ENCODE measurements at regions not wholly inside any gene's neighbourhood (a gene's known extent, or its start where the extent isn't known, plus 50 kb on each side); places are given as distances from the start of the nearest gene placed in this dataset.

- Histone ChIP-seq H3K4me3 (ENCODE audit: low read length) (no peak overlapping the region), H3K4me1 (ENCODE audit: insufficient read depth, low read length) (no peaks in the 10 kb centered on the region), H3K36me3 (ENCODE audit: insufficient read depth, low read depth, low read length) (no peaks in the 10 kb centered on the region), H3K27ac (ENCODE audit: low read length) (no peak overlapping the region), H3K9me3 (ENCODE audit: insufficient read depth, low read depth, low read length) (no peaks in the 10 kb centered on the region), H3K27me3 (ENCODE audit: insufficient read depth, low read length) (no peaks in the 10 kb centered on the region), H3K9ac (ENCODE audit: low read depth, low read length) (no peak overlapping the region)
Measured at GRCh38 chr7:41328544-41328943, 374.3 kb downstream of the INHBA start.

- Histone ChIP-seq H3K9ac (ENCODE audit: low read depth, low read length) (no peak overlapping the region), H3K27ac (ENCODE audit: low read length) (no peak overlapping the region), H3K9me3 (ENCODE audit: insufficient read depth, low read depth, low read length) (no peaks in the 10 kb centered on the region), H3K36me3 (ENCODE audit: insufficient read depth, low read depth, low read length) (no peaks in the 10 kb centered on the region), H3K4me3 (ENCODE audit: low read length) (no peak overlapping the region), H3K4me1 (ENCODE audit: insufficient read depth, low read length) (no peaks in the 10 kb centered on the region), H3K27me3 (ENCODE audit: insufficient read depth, low read length) (no peaks in the 10 kb centered on the region)
Measured at GRCh38 chr7:41328131-41328530, 374.8 kb downstream of the INHBA start.

GRCh38 chr7:41326616-41327015 is 376.3 kb downstream of the INHBA start:
- no peaks in the 10 kb centered on the region for H3K36me3 ChIP-seq (ENCODE audit: insufficient read depth, low read depth, low read length)
- no peaks in the 10 kb centered on the region for H3K4me1 ChIP-seq (ENCODE audit: insufficient read depth, low read length)
- H3K9me3 ChIP-seq (ENCODE audit: insufficient read depth, low read depth, low read length), result no peaks in the 10 kb centered on the region
- no peak overlapping the region for H3K27ac ChIP-seq (ENCODE audit: low read length)
- H3K27me3 ChIP-seq (ENCODE audit: insufficient read depth, low read length), result no peaks in the 10 kb centered on the region
- no peak overlapping the region for H3K4me3 ChIP-seq (ENCODE audit: low read length)
- H3K9ac ChIP-seq (ENCODE audit: low read depth, low read length), result no peak overlapping the region

- Histone ChIP-seq H3K27me3 (ENCODE audit: insufficient read depth, low read length) (no peaks in the 10 kb centered on the region), H3K4me1 (ENCODE audit: insufficient read depth, low read length) (no peaks in the 10 kb centered on the region), H3K4me3 (ENCODE audit: low read length) (no peak overlapping the region), H3K9ac (ENCODE audit: low read depth, low read length) (no peak overlapping the region), H3K27ac (ENCODE audit: low read length) (no peak overlapping the region), H3K9me3 (ENCODE audit: insufficient read depth, low read depth, low read length) (no peaks in the 10 kb centered on the region), H3K36me3 (ENCODE audit: insufficient read depth, low read depth, low read length) (no peaks in the 10 kb centered on the region)
Measured at GRCh38 chr7:41323806-41324205, 379.1 kb downstream of the INHBA start.

GRCh38 chr7:41319581-41319980 is 383.3 kb downstream of the INHBA start:
- no peaks in the 10 kb centered on the region for H3K4me1 ChIP-seq (ENCODE audit: insufficient read depth, low read length)

GRCh38 chr7:41316410-41316809 is 386.5 kb downstream of the INHBA start:
- Histone ChIP-seq H3K4me3 (ENCODE audit: low read length) (no peak overlapping the region), H3K36me3 (ENCODE audit: insufficient read depth, low read depth, low read length) (no peaks in the 10 kb centered on the region), H3K27me3 (ENCODE audit: insufficient read depth, low read length) (no peaks in the 10 kb centered on the region), H3K9me3 (ENCODE audit: insufficient read depth, low read depth, low read length) (no peaks in the 10 kb centered on the region), H3K9ac (ENCODE audit: low read depth, low read length) (no peak overlapping the region), H3K27ac (ENCODE audit: low read length) (no peak overlapping the region), H3K4me1 (ENCODE audit: insufficient read depth, low read length) (peaks cover 4% of the 10 kb centered on the region; the same call in 1 of the 2 replicates)

More at GRCh38 chr7:41319581-41319980, 383.3 kb downstream of the INHBA start:
- H3K9me3 ChIP-seq (ENCODE audit: insufficient read depth, low read depth, low read length), result no peaks in the 10 kb centered on the region
- H3K27ac ChIP-seq (ENCODE audit: low read length), result no peak overlapping the region
- no peak overlapping the region for H3K9ac ChIP-seq (ENCODE audit: low read depth, low read length)
- no peak overlapping the region for H3K4me3 ChIP-seq (ENCODE audit: low read length)
- no peaks in the 10 kb centered on the region for H3K27me3 ChIP-seq (ENCODE audit: insufficient read depth, low read length)
- H3K36me3 ChIP-seq (ENCODE audit: insufficient read depth, low read depth, low read length), result no peaks in the 10 kb centered on the region

GRCh38 chr7:41315764-41316163 is 387.1 kb downstream of the INHBA start:
- Histone ChIP-seq H3K9me3 (ENCODE audit: insufficient read depth, low read depth, low read length) (no peaks in the 10 kb centered on the region), H3K9ac (ENCODE audit: low read depth, low read length) (no peak overlapping the region), H3K4me1 (ENCODE audit: insufficient read depth, low read length) (peaks cover 4% of the 10 kb centered on the region; the same call in 1 of the 2 replicates), H3K4me3 (ENCODE audit: low read length) (no peak overlapping the region), H3K27me3 (ENCODE audit: insufficient read depth, low read length) (no peaks in the 10 kb centered on the region), H3K27ac (ENCODE audit: low read length) (no peak overlapping the region), H3K36me3 (ENCODE audit: insufficient read depth, low read depth, low read length) (no peaks in the 10 kb centered on the region)

- no peaks in the 10 kb centered on the region for H3K27me3 ChIP-seq (ENCODE audit: insufficient read depth, low read length)
- no peak overlapping the region for H3K27ac ChIP-seq (ENCODE audit: low read length)
- no peaks in the 10 kb centered on the region for H3K9me3 ChIP-seq (ENCODE audit: insufficient read depth, low read depth, low read length)
- H3K9ac ChIP-seq (ENCODE audit: low read depth, low read length), result no peak overlapping the region
- no peak overlapping the region for H3K4me3 ChIP-seq (ENCODE audit: low read length)
- peaks cover 4% of the 10 kb centered on the region; the same call in 1 of the 2 replicates for H3K4me1 ChIP-seq (ENCODE audit: insufficient read depth, low read length)
- no peaks in the 10 kb centered on the region for H3K36me3 ChIP-seq (ENCODE audit: insufficient read depth, low read depth, low read length)
Measured at GRCh38 chr7:41313171-41313570, 389.7 kb downstream of the INHBA start.

- Histone ChIP-seq H3K9me3 (ENCODE audit: insufficient read depth, low read depth, low read length) (no peaks in the 10 kb centered on the region), H3K27me3 (ENCODE audit: insufficient read depth, low read length) (no peaks in the 10 kb centered on the region), H3K27ac (ENCODE audit: low read length) (no peak overlapping the region), H3K4me3 (ENCODE audit: low read length) (no peak overlapping the region), H3K4me1 (ENCODE audit: insufficient read depth, low read length) (peaks cover 4% of the 10 kb centered on the region; the same call in 1 of the 2 replicates), H3K9ac (ENCODE audit: low read depth, low read length) (no peak overlapping the region), H3K36me3 (ENCODE audit: insufficient read depth, low read depth, low read length) (no peaks in the 10 kb centered on the region)
Measured at GRCh38 chr7:41312235-41312634, 390.7 kb downstream of the INHBA start.

- H3K36me3 ChIP-seq (ENCODE audit: insufficient read depth, low read depth, low read length), result no peaks in the 10 kb centered on the region
Measured at GRCh38 chr7:41311301-41311700, 391.6 kb downstream of the INHBA start.

GRCh38 chr7:41306486-41306885 is 396.4 kb downstream of the INHBA start:
- Histone ChIP-seq H3K9me3 (ENCODE audit: insufficient read depth, low read depth, low read length) (no peaks in the 10 kb centered on the region), H3K36me3 (ENCODE audit: insufficient read depth, low read depth, low read length) (no peaks in the 10 kb centered on the region), H3K4me1 (ENCODE audit: insufficient read depth, low read length) (no peaks in the 10 kb centered on the region), H3K9ac (ENCODE audit: low read depth, low read length) (no peak overlapping the region), H3K27me3 (ENCODE audit: insufficient read depth, low read length) (no peaks in the 10 kb centered on the region), H3K4me3 (ENCODE audit: low read length) (no peak overlapping the region), H3K27ac (ENCODE audit: low read length) (no peak overlapping the region)

More at GRCh38 chr7:41311301-41311700, 391.6 kb downstream of the INHBA start:
- H3K4me3 ChIP-seq (ENCODE audit: low read length), result no peak overlapping the region
- no peaks in the 10 kb centered on the region for H3K9me3 ChIP-seq (ENCODE audit: insufficient read depth, low read depth, low read length)
- no peak overlapping the region for H3K27ac ChIP-seq (ENCODE audit: low read length)
- H3K27me3 ChIP-seq (ENCODE audit: insufficient read depth, low read length), result no peaks in the 10 kb centered on the region
- H3K4me1 ChIP-seq (ENCODE audit: insufficient read depth, low read length), result peaks cover 4% of the 10 kb centered on the region; the same call in 1 of the 2 replicates
- H3K9ac ChIP-seq (ENCODE audit: low read depth, low read length), result no peak overlapping the region

- H3K4me1 ChIP-seq (ENCODE audit: insufficient read depth, low read length), result no peaks in the 10 kb centered on the region
- no peaks in the 10 kb centered on the region for H3K9me3 ChIP-seq (ENCODE audit: insufficient read depth, low read depth, low read length)
- H3K27me3 ChIP-seq (ENCODE audit: insufficient read depth, low read length), result no peaks in the 10 kb centered on the region
- no peak overlapping the region for H3K4me3 ChIP-seq (ENCODE audit: low read length)
- no peaks in the 10 kb centered on the region for H3K36me3 ChIP-seq (ENCODE audit: insufficient read depth, low read depth, low read length)
- H3K27ac ChIP-seq (ENCODE audit: low read length), result no peak overlapping the region
- no peak overlapping the region for H3K9ac ChIP-seq (ENCODE audit: low read depth, low read length)
Measured at GRCh38 chr7:41305001-41305400, 397.9 kb downstream of the INHBA start.

Measured in iPS-20b (cell line).